Left colon (tissue), 2 donors: ENCODE measurements at regions not wholly inside any gene's neighbourhood (a gene's known extent, or its start where the extent isn't known, plus 50 kb on each side); places are given as distances from the start of the nearest gene placed in this dataset.

Experiments used
- ATAC-seq: fragments of 200-7000 bp; cut with Tn5 transposase; one replicate; pipeline ENCODE4 v1.9.1; 2020; ENCODE audit warnings: mild to moderate bottlenecking, moderate library complexity
- DNase-seq, 2 donors: peaks; one replicate each; pipeline ENCODE4 v3.0.0-alpha.2; 2020
- intact Hi-C, 2 donors: fragments of 100-400 bp; cut with DNase I in 1 of 2; cut with micrococcal nuclease in 1 of 2; formaldehyde crosslinking; loops; one replicate each; pipeline versions ENCODE4 v1.11.2 to v1.14.0; 2022; cut with DNase I, micrococcal nuclease
- donor health status: DM: no; HTN: no; CAD: no.
- donor health status: DM: yes; HTN: yes; CAD: no.

GRCh38 chr11:131311776-131312514 lies 58.5 kb upstream of the NTM start:
- intact Hi-C loops: no loop called here
- DNase-seq (no peak), ATAC-seq (no peak)
